Chondrocyte (in vitro differentiated cells): ENCODE measurements at regions not wholly inside any gene's neighbourhood (a gene's known extent, or its start where the extent isn't known, plus 50 kb on each side); places are given as distances from the start of the nearest gene placed in this dataset.

ENCODE experiments used
- DNase-seq: peaks from one replicate; pipeline ENCODE4 v3.0.0; 2021; ENCODE audit warnings: mixed read lengths, low spot score
- H3K27ac Mint-ChIP-seq: one replicate; pipeline ENCODE4 v1.8.0; 2021; ENCODE audit warnings: mild to moderate bottlenecking, moderate library complexity, mixed read lengths; ENCODE audit not compliant: unreplicated experiment
- H3K27me3 Mint-ChIP-seq: 2 replicates; pipeline ENCODE4 v1.8.0; 2021; ENCODE audit warnings: low read depth, mixed read lengths
- H3K36me3 Mint-ChIP-seq: 2 replicates; pipeline ENCODE4 v1.8.0; 2021; ENCODE audit warnings: low read depth, mixed read lengths
- H3K4me1 Mint-ChIP-seq: 2 replicates; pipeline ENCODE4 v1.8.0; 2021; ENCODE audit warnings: low read depth, mild to moderate bottlenecking, mixed read lengths
- H3K4me3 Mint-ChIP-seq: one replicate; pipeline ENCODE4 v1.8.0; 2021; ENCODE audit warnings: mild to moderate bottlenecking, moderate library complexity, mixed read lengths; ENCODE audit not compliant: unreplicated experiment
- H3K9me3 Mint-ChIP-seq: 2 replicates; pipeline ENCODE4 v1.8.0; 2021; ENCODE audit warnings: low read depth, mixed read lengths
- TF ChIP-seq, protein P1 (sequence below): fragments of 200-600 bp; sonication (generic); IDR thresholded peaks from 2 replicates; pipeline ENCODE4 v1.5.0; 2021; ENCODE audit warnings: antibody characterized with exemption, mild to moderate bottlenecking, moderate library complexity

DNA sequence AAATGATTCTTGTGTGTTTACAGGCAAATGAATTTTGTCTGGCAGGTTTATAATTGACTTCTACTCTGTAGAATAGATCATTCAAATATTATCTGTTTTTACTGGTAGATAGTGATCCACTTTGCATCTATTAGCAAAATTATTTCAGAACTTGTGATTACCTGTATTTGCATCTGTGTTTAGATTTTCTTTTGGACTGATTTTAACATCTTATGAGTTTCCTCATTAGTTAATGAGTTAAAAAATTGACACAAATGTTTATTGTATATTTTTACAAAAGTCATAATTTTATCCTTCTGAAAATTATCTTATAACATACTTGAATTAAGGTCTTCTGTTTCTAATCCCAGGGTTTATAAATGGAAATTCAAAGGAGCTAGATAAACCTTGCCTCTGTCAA, 132.0 kb upstream of the KCNJ16 start:
- H3K27me3 Mint-ChIP-seq = no peaks in the 10 kb centered on the region

DNA sequence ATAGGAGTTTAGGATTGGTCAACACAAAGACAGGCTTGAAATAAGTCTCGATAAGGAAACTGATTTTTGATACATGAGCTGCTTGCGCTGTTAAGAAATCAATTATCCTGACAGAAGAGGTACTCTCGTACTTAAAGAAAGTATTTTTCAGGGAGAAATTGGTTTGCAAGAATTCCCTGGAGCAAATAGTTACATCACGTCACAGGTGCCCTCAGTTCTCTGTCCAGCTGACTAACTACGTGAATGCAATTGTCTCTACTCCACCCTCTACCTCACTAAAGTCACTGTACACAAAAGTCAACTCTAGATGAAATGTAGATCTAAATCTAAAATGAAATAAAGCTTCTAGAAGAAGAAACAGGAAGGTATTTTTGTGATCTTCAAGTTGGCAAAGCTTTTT, 130.6 kb upstream of the KCNJ16 start:
- H3K36me3 Mint-ChIP-seq = no peaks in the 10 kb centered on the region
- H3K27ac Mint-ChIP-seq = no peak overlapping the region
- no peak for DNase-seq
- H3K9me3 Mint-ChIP-seq = no peaks in the 10 kb centered on the region
- TF ChIP-seq, protein P1, sequence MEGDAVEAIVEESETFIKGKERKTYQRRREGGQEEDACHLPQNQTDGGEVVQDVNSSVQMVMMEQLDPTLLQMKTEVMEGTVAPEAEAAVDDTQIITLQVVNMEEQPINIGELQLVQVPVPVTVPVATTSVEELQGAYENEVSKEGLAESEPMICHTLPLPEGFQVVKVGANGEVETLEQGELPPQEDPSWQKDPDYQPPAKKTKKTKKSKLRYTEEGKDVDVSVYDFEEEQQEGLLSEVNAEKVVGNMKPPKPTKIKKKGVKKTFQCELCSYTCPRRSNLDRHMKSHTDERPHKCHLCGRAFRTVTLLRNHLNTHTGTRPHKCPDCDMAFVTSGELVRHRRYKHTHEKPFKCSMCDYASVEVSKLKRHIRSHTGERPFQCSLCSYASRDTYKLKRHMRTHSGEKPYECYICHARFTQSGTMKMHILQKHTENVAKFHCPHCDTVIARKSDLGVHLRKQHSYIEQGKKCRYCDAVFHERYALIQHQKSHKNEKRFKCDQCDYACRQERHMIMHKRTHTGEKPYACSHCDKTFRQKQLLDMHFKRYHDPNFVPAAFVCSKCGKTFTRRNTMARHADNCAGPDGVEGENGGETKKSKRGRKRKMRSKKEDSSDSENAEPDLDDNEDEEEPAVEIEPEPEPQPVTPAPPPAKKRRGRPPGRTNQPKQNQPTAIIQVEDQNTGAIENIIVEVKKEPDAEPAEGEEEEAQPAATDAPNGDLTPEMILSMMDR = no peak
- no peaks in the 10 kb centered on the region for H3K27me3 Mint-ChIP-seq
- H3K4me1 Mint-ChIP-seq = peaks cover 12% of the 10 kb centered on the region
- H3K4me3 Mint-ChIP-seq = no peak overlapping the region

More for the DNA sequence above, 132.0 kb upstream of the KCNJ16 start:
- Mint-ChIP-seq H3K9me3 (no peaks in the 10 kb centered on the region), H3K4me3 (no peak overlapping the region), H3K4me1 (peaks cover 12% of the 10 kb centered on the region), H3K27ac (no peak overlapping the region), H3K36me3 (no peaks in the 10 kb centered on the region)
- TF ChIP-seq, protein P1 = no peak
- DNase-seq = no peak

DNA sequence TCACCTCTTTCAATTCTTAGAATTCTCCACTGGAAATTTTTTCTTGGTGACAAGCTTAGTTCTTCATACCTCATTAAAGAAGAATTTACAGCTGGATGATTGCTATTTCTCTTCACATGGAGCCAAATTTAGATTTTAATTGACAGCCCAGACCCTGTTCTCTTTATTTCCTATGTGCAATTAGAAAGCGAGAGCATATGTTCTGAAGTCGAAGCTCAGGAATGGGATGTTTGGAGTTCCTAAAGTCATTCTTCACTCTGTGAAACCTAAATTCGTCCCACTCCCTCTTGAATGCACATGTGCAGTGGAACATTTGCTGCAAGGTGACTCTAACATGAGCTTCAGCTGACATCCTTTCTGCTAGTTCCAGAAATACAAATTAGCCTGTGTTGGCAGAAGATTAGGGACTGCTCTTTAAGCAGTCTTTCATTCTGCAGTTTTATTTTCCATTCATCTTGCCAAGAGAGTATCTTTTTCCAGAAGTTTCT, 129.3 kb upstream of the KCNJ16 start:
- H3K4me1 Mint-ChIP-seq = peaks cover 12% of the 10 kb centered on the region
- no peaks in the 10 kb centered on the region for H3K9me3 Mint-ChIP-seq
- H3K36me3 Mint-ChIP-seq = no peaks in the 10 kb centered on the region
- TF ChIP-seq, protein P1 = no peak
- no peaks in the 10 kb centered on the region for H3K27me3 Mint-ChIP-seq
- DNase-seq = no peak
- H3K27ac Mint-ChIP-seq = no peak overlapping the region
- no peak overlapping the region for H3K4me3 Mint-ChIP-seq

DNA sequence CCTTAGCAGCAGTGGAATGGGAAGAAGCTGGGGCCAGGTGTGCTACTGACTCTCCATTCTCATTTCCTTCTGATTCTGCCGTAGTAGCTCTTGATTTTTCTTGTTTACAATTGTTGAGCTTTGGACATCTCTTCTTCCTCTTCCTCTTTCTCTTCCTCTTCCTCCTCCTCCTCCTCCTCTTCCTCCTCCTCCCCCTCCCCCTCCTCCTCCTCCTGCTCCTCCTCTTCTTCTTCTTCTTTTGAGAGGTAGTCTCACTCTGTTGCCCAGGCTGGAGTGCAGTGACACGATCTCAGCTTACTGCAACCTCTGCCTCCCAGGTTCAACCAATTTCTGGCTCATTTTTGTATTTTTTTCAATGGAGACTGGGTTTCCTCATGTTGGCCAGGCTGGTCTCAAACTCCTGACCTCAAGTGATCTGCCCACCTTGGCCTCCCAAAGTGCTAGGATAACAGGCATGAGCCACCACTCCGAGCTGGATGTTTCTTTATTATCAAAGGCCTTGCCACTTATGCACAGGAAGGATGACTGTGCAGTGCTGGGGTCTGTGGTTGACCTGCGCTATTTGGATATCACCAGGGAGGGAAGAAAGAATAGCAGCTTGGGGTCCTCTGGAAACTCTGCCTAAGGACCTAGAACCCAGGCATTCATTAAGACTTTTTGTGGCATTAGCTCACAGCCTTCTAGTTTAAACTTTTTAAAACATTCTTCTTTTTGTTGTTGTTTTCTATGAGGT, 127.8 kb upstream of the KCNJ16 start:
- Mint-ChIP-seq H3K4me3 (no peak overlapping the region), H3K36me3 (no peaks in the 10 kb centered on the region), H3K9me3 (no peaks in the 10 kb centered on the region), H3K27me3 (no peaks in the 10 kb centered on the region), H3K27ac (no peak overlapping the region), H3K4me1 (peaks cover 12% of the 10 kb centered on the region)
- DNase-seq = no peak
- TF ChIP-seq, protein P1 = no peak

DNA sequence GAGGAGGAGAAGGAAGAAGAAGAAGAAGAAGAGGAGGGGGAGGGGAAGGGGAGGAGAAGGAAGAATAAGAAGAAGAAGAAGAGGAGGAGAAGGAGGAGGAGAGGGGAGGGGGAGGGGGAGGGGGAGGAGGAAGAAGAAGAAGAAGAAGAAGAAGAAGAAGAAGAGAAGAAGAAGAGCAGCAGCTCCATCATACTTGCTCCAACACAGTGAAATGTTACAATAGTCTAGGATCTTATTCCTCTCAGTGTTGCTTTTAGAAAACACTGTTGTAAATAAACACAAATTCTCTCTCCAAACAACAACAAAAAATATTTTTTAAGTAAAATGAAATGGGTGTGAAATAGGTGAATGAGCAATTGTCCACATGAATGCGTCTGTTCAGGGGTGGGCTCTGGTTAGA, 126.6 kb upstream of the KCNJ16 start:
- no peak overlapping the region for H3K27ac Mint-ChIP-seq
- peaks cover 12% of the 10 kb centered on the region for H3K4me1 Mint-ChIP-seq
- no peaks in the 10 kb centered on the region for H3K27me3 Mint-ChIP-seq
- peaks cover 4% of the 10 kb centered on the region for H3K9me3 Mint-ChIP-seq
- TF ChIP-seq, protein P1 = no peak
- no peak for DNase-seq
- no peak overlapping the region for H3K4me3 Mint-ChIP-seq
- no peaks in the 10 kb centered on the region for H3K36me3 Mint-ChIP-seq
